ENCODE measurements at regions not wholly inside any gene's neighbourhood (a gene's known extent, or its start where the extent isn't known, plus 50 kb on each side); places are given as distances from the start of the nearest gene placed in this dataset.
A peak's percentile ranks its signal among the peaks of the same experiment; 100 is the strongest.
"Not testable (repeated sequence)": the region's sequence is repeated elsewhere in the genome, so short reads cannot be mapped to it uniquely, and the experiment has no call there.

DNA sequence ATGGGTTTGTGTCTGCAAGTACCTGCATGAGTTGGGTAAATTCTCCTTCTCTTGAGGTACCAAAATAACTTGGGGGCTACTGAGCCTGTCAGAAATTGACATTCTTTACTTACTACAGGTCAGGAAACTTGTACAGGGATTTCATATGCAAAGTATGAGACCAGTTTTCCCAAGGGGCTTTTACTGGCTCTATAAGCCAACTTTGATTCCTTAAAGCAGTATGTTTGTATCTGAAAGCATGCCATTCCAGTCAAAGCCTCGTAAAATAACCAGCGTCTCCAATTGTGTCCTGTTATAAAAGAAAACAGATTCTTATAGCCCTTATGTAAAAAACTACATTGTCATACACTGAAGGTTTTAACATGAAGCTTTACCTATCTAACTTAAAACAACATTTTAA, 90.2 kb downstream of the ZNF467 start:
- DNase-seq (ENCODE audit: low spot score) (no peak), ATAC-seq (no peak)

DNA sequence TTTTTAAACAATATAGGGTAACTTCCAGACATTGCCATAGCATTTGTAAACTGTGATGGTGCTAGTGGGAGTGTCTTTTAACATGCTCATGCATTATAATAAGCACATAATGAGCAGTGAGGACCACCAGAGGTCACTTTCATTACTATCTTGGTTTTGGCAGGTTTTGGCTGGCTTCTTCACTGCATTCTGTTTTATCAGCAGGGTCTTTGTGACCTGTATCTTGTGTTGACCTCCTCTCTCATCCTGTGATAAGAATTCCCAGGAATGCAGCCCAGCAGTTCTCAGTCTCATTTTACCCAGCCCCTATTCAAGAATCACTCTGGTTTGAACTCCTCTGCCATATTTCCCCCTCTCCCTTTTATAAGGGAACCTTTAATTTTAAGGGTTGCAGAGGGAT, 91.3 kb downstream of the ZNF467 start:
- no peak for ATAC-seq
- DNase-seq (ENCODE audit: low spot score) = no peak

DNA sequence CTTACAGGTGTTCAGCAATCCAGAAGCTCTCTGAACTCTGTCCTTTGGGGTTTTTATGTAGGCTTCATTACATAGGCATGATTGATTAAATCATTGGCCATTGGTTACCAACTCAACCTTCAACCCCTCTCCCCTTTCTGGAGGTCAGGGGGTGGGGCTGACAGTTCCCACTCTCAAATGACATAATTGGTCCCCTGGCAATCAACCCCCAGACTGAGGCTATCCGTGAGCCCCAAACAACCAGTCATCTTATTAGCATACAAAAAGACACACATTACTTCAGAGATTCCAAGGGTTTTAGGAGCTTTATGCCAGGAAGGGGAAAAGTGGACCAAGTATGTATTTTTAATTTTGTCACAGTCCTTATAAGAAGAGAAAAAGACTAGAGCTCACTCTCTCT, 92.1 kb downstream of the ZNF467 start:
- no peak for ATAC-seq
- DNase-seq (ENCODE audit: low spot score) = no peak

DNA sequence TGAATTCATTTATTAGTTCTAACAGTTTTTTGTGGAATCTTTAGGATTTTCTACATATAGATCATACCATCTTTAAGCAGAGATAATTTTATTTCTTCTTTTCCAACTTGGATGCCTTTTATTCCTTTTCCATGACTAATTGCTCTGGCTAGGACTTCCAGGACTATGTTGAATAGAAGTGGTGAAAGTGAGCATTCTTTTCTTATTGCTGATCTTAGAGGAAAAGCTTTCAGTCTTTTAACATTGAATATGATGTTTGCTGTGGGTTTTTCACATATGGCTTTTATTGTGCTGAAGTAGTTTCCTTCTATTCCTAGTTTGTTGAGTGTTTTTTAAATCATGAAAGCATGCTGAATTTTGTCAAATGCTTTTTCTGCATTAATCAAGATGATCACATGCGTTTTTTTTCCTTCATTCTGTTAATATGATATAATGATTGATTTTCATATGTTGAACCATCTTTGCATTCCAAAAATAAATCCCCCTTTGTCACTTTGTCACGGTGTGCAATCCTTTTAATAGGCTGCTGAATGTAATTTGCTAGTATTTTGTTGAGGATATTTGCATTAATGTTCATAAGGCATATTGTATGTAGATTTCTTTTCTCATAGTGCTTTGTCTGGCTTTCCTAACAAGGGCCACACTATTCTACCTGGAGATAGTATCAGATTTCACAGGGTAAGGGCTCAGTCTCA, 92.9 kb downstream of the ZNF467 start:
- no peak for DNase-seq (ENCODE audit: low spot score)

DNA sequence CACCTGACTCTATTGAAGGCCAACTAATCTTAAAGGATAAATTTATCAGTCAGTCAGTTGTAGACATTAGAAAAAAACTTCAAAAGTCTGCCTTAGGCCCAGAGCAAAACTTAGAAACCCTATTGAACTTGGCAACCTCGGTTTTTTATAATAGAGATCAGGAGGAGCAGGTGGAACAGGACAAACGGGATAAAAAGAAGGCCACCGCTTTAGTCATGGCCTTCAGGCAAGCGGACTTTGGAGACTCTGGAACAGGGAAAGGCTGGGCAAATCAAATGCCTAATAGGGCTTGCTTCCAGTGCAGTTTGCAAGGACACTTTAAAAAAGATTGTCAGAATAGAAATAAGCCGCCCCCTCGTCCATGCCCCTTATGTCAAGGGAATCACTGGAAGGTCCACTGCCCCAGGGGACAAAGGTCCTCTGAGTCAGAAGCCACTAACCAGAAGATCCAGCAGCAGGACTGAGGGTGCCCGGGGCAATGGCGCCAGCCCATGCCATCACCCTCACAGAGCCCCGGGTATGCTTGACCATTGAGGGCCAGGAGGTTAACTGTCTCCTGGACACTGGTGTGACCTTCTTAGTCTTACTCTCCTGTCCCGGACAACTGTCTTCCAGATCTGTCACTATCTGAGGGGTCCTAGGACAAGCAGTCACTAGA, 98.5 kb downstream of the ZNF467 start:
- ATAC-seq; DNase-seq (ENCODE audit: low spot score): not testable (repeated sequence)

More for the DNA sequence above, 92.9 kb downstream of the ZNF467 start:
- ATAC-seq = no peak

DNA sequence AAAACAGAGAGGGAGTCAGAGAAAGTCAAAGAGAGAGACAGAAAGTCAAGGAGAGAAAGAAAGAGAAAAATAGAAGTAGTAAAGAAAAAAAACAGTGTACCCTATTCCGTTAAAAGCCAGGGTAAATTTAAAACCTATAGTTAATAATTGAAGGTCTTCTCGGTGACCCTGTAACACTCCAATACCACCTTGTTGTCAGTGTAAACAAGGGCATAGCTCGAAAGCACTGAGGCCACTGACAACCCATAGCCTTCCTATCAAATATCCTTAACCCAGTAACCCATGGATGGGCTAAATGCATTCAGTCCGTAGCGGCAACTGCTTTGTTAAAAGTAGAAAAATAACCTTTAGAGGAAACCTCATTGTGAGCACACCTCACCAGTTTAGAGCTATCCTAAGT, 100.4 kb downstream of the ZNF467 start:
- no peak for ATAC-seq
- no peak for DNase-seq (ENCODE audit: low spot score)

DNA sequence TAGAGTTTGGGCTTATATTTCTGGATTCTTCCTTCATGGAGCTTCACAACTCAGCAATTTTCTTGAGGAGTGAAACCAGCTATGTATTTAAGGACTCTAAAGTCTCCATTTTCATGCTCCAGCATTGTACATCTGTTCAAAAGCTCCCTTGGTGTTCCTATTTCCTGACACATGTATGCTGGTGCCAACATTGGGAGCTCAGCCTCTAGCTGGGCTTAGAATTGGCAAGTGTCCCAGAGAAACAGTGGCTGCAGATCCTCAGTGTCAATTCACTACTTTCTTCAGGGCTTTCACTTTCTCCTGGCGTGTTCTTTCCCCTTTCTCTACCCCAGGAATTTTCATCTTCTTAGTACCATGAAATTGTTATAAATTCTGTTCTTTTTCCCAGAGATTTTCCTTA, 103.1 kb downstream of the ZNF467 start:
- ATAC-seq = peak; percentile 72
- no peak for DNase-seq (ENCODE audit: low spot score)

DNA sequence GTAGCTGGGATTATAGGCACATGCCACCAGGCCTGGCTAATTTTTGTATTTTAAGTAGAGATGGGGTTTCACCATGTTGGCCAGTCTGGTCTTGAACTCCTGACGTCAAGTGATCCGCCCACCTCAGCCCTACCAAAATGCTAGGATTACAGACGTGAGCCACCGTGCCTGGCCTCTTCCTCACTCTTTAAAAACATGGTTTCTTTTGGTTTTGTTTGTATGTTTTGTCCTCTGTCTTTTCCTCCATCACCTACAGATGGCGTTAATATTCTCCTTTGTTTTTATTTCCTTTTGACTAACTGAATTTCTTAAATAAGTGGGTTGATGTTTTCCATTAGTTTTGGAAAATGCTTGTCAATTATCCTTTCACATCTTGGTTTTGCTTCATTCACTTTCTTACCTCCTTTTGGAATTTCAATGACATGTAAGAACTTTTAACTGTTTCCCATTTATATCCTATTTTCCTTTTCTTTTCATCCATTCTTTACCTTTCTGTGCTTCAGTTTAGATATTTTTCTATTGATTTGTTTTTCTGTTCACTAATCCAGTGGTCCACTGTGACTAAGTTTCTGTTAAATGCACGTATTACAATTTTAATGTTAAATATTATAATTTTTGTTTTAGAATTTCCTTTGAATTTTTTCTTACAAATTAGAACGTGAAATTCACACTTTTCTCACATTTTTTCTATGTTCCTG, 104.1 kb downstream of the ZNF467 start:
- no peak for DNase-seq (ENCODE audit: low spot score)
- peak; percentile 66 for ATAC-seq

DNA sequence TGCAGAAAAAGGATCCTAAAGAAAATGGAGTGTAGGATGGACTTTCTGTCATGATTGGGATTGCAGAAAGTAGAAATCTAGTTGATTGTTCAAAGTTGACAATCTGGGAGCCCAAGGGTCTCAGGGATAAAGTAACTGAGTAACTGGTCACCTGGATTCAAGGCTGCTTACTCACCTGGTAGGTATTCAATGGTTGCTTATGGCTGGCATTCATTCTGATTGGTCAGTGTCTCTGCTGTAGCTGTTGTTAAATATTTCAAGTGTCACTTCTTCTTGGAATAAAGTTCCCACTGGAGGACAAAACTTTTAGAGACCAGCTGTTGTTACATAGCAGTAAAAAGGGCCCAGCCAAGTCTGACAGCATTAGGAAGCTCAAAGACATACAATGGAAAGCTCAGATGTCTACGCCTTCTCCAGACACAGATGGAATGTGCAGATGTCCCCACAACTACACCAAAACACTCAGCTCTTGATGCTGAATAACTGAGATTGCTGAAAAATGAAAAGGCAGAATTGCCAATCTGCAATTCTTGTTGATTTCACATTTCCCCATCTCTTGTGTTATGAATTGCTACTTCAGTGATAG, 106.9 kb downstream of the ZNF467 start:
- no peak for ATAC-seq

DNA sequence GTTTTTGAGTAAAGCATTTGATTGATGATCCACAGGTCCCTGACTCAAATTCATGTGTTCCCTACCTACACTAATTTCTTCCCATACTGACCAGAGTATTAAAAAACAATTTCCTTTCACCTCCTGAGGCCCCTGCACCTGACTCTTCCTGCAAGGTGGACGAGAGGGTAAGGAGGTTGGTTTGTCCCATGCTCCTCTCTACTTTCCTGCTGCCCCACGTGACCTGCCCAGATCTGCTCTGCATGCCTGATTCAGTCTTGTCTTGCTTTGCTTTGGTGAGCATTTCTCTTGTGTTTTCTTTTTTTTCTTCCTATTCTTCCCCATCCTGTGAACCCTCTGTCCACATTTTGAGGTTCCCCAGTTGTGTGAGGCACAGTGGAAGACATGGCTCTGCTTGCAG, 107.8 kb downstream of the ZNF467 start:
- not testable (repeated sequence) for ATAC-seq; DNase-seq (ENCODE audit: low spot score)

More for the DNA sequence above, 106.9 kb downstream of the ZNF467 start:
- no peak for DNase-seq (ENCODE audit: low spot score)

DNA sequence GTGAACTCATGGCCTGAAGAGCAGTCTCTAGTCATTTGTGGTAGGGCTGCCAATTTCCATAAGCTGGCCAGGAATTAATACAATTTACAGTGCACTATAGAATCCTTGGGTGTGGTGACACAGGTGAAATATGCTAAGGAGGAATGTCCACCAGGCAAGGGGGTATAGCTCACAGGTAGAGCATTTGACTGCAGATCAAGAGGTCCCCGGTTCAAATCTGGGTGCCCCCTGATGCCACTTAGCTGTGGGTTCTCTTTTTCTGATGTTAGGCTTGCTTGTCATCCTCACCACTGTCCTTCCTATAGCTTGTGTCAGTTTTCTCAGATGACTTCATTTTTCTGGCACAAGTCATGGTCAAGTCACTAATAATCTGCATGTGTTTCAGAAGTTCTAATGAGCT, 108.7 kb downstream of the ZNF467 start:
- DNase-seq (ENCODE audit: low spot score) (no peak), ATAC-seq (no peak)

DNA sequence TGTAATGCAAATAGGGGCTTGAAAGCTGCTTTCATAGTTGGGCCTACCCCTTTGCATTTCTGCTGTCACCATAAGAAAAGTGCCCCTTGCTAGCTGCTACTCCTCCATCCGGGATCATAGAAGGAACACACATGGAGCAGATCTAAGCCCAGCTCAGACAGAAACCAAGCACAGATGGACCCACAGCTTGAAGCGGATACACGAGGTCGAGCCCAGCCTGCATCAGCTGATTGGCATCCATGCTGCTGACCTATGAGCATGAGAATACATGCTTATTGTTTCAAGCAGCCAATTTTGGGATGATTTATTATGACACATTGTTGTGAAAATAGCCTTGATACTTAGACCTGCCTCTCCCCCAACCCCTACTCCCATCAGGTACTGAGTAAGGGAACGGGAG, 109.2 kb downstream of the ZNF467 start:
- no peak for ATAC-seq
- no peak for DNase-seq (ENCODE audit: low spot score)

DNA sequence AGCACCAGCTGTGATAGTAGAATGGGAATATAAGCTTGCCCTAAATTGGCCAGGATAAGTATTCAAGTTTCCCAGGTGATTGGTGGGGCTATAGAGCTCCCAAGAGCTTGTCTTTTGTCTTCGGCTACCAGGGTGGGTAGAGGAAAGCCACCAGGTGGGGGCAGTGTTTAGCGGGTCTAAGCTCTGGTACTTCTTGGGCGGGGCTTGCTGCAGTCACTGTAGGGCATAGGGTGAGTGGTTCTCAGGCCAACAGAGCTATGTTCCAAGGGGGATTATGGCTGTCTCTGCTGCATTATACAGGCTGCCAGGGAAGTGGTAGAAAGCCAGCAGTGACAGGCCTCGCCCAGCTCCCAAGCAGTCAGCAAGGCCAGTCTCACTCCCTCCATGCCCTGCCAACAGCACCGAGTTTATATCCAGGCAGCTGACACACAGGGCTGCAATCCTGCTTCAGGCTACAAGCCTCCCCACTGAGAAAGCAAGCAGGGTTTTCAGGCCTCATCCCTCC, 110.7 kb downstream of the ZNF467 start:
- ATAC-seq (peak; percentile 100), DNase-seq (ENCODE audit: low spot score) (peak; percentile 74)

DNA sequence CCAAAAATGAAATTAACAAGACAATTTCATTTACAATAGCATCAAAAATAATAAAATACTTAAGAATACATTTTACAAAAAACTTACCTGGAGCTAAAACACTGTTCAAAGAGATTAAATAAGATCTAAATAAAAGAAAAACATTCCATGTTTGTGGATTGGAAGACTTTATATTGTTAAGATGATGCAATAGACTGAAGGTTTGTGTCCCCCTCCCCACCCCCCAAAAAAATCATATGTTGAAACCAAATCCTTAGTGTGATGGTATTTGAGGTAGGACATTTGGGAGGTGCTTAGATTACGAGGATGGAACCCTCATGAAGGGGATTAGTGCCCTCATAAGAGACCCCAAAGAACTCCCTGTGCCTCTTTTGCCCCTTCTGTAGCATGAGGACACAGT, 117.6 kb downstream of the ZNF467 start:
- ATAC-seq (no peak), DNase-seq (ENCODE audit: low spot score) (no peak)

DNA sequence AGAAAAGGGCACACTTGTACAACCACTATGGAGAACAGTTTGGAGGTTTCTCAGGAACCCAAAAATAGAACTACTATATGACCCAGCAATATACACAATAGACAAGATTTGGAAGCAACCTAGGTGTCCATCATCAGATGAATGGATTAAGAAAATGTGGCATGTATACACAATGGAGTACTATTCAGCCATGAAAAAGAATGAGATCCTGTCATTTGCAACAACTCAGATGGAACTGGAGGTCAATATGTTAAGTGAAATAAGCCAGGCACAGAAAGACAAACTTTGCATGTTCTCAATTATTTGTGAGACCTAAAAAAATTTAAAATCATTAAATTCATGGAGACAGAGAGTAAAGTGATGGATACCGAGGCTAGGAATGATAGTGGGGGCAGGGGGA, 118.8 kb downstream of the ZNF467 start:
- ATAC-seq = no peak

DNA sequence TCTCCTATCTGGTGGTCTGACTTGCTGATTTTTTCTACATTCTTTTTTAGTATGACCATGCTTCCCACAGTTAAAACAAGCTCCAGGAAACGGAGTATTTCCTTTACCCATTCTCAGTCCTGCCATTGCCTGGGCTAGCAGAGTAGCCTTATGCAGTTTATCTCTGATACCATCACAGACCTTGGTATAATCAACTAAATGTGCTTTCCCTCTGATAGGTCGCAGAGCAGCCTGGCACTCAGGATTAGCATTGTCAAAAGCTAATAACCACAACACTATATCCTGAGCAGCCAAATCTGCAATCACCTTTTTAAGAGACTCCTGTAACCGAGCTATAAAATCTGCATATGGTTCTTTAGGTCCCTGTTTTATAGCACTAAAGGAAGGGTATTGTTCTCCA, 123.2 kb downstream of the ZNF467 start:
- not testable (repeated sequence) for ATAC-seq; DNase-seq (ENCODE audit: low spot score)

More for the DNA sequence above, 118.8 kb downstream of the ZNF467 start:
- no peak for DNase-seq (ENCODE audit: low spot score)

DNA sequence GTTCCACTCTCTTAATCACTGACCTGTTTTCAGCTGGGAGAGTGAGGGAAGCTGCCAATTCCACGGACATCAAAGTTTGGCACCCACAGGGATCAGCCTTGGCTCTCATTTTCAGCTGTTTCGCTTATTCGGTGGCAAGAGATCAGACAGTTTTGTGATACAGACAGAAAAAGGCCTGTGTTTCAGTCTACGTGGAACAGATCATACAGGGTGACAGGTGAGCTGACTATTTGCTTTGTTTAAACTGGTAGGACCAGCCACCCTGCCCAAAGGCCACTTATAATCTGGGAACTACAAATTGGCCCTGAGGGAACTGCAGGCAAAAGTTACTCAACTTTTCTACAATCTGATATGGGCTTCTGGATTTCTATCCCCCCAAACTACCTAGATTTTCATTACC, 128.6 kb downstream of the ZNF467 start:
- peak; percentile 57 for DNase-seq (ENCODE audit: low spot score)
- ATAC-seq = peak; percentile 89

DNA sequence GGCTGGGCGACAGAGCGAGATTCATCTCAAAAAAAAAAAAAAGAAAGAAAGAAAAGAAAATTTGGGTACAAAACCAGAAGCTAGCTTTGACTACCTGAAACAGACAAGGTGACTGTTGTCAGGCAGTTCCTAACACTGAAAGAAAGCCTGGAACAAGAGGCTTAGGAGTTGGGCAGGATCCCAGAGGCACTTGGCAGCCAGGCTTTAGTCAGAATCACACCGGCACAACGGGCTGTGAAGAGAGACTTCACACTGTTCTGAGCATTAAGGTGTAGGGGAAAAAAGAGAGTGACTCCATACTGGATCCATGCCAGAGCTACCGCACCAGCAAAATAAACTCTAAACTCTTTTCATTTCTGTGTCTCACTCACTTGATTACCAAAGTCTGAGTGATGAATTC, 130.8 kb downstream of the ZNF467 start:
- DNase-seq (ENCODE audit: low spot score) = no peak
- peak; percentile 70 for ATAC-seq

DNA sequence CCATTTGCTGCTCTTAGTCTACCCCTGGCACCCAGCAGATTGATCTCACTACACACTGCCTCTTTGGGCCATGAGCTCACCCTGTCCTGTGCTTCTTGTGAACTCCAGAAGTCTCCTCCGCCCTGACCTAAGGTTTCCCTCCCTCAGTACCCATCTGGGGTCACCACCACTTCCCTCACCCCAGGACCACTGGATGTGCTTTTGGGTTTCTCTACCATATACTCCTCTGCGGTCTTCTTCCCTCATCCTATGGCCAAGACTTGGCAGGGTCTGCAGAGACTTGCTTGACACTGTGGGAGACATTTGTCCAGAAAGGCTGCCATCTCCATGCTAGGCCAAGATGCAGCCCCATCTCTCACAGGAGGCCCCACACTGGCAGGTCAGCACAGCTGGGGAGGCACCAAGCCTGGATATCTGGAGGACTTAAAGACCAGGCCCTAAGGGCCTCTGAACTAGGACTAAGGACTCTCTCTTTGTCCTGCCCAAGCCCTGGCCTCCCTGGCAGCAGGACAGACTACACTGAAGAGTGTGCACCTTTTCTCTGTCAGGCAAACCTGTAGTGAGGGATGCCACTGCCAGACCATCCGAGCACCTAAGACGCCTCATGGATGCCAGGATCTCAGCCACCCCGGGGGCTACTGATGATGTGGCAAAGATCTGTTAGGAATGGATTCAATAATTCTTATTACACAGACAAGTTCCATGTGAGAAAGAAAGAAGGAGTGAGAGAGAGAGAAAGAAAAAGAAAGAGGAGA, 134.6 kb downstream of the ZNF467 start:
- DNase-seq (ENCODE audit: low spot score) (no peak), ATAC-seq (no peak)

DNA sequence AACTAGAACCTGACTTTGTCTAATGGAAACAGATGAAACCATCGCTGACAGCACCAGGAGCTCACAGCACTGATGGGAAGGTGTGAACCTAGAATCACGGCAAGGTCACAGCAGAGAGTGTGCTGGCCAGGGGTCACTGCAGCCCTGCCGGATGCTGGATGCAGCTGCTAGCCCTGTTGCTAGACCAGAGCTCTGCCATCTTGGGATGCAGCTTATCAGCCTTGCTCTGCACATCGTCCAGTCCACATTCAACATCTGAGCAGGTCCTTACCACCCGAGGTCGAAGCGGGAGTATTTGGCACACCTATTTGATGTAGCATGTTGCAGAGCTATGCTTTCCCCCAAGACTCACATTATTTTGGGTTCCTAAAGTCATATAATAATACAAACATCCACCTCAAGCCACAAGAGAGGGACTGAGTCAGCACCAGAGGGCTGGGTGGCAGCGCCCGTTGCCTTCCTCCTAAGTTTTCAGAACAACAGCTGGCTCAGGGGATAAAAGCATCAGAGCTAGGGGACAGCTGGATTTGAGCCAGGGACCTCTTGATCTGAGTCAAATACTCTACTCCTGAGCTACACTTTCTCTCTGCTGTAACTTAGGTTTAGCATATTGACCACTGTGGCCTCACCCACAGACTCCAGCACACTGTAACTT, 135.3 kb downstream of the ZNF467 start:
- ATAC-seq (no peak), DNase-seq (ENCODE audit: low spot score) (peak; percentile 29)
